SJCRH30 (cell line): ENCODE measurements at regions not wholly inside any gene's neighbourhood (a gene's known extent, or its start where the extent isn't known, plus 50 kb on each side); places are given as distances from the start of the nearest gene placed in this dataset.

Experiments
- DNase-seq, 2 experiments: peaks; one replicate each; pipeline ENCODE4 v3.0.0-alpha.2; 2015 to 2020
- H3K27ac ChIP-seq: fragments of 250-450 bp; sonication (Bioruptor Pico); 2 replicates; pipeline ENCODE4 v1.5.1; 2020; ENCODE audit warnings: mild to moderate bottlenecking, moderate library complexity
- H3K27me3 ChIP-seq: fragments of 250-450 bp; sonication (Bioruptor Pico); 2 replicates; pipeline ENCODE4 v1.5.1; 2020; ENCODE audit warnings: mild to moderate bottlenecking, moderate library complexity
- H3K36me3 ChIP-seq: fragments of 250-450 bp; sonication (Bioruptor Pico); 2 replicates; pipeline ENCODE4 v1.5.1; 2020; ENCODE audit warnings: mild to moderate bottlenecking, moderate library complexity
- H3K4me1 ChIP-seq: fragments of 250-450 bp; sonication (Bioruptor Pico); 2 replicates; pipeline ENCODE4 v1.5.1; 2020; ENCODE audit warnings: mild to moderate bottlenecking, moderate library complexity
- H3K4me3 ChIP-seq: fragments of 250-450 bp; sonication (Bioruptor Pico); 2 replicates; pipeline ENCODE4 v1.5.1; 2020; ENCODE audit warnings: mild to moderate bottlenecking, moderate library complexity
- H3K9me3 ChIP-seq: fragments of 250-450 bp; sonication (Bioruptor Pico); replicated peaks from 2 replicates; pipeline ENCODE4 v1.5.1; 2020; ENCODE audit warnings: mild to moderate bottlenecking, moderate library complexity

GRCh38 chr7:115235075-115235474 is 313.2 kb downstream of the MDFIC start:
- no peak overlapping the region for H3K27ac ChIP-seq
- H3K27me3 ChIP-seq = no peaks in the 10 kb centered on the region
- no peaks in the 10 kb centered on the region for H3K36me3 ChIP-seq
- DNase-seq = no peak
- H3K4me3 ChIP-seq = no peak overlapping the region
- peaks cover 10% of the 10 kb centered on the region for H3K4me1 ChIP-seq
- peaks cover 2% of the 10 kb centered on the region; the same call in 1 of the 2 replicates for H3K9me3 ChIP-seq

GRCh38 chr7:115233809-115234208 is 311.9 kb downstream of the MDFIC start:
- H3K4me3 ChIP-seq = no peak overlapping the region
- H3K27me3 ChIP-seq = no peaks in the 10 kb centered on the region
- no peaks in the 10 kb centered on the region for H3K36me3 ChIP-seq
- DNase-seq = no peak
- H3K27ac ChIP-seq = no peak overlapping the region
- H3K4me1 ChIP-seq = peaks cover 10% of the 10 kb centered on the region
- H3K9me3 ChIP-seq = peaks cover 2% of the 10 kb centered on the region; the same call in 1 of the 2 replicates

GRCh38 chr7:115232041-115232440 is 310.1 kb downstream of the MDFIC start:
- Histone ChIP-seq H3K36me3 (no peaks in the 10 kb centered on the region), H3K4me1 (peaks cover 10% of the 10 kb centered on the region), H3K4me3 (no peak overlapping the region), H3K27me3 (no peaks in the 10 kb centered on the region), H3K9me3 (peaks cover 2% of the 10 kb centered on the region; the same call in 1 of the 2 replicates), H3K27ac (no peak overlapping the region)
- DNase-seq = no peak

- Histone ChIP-seq H3K27ac (peak overlapping the region; percentile 38), H3K4me3 (no peak overlapping the region), H3K4me1 (peaks cover 10% of the 10 kb centered on the region), H3K27me3 (no peaks in the 10 kb centered on the region), H3K9me3 (peaks cover 2% of the 10 kb centered on the region; the same call in 1 of the 2 replicates), H3K36me3 (no peaks in the 10 kb centered on the region)
- DNase-seq = peak; percentile 26 to 58
These were observed 309.1 kb downstream of the MDFIC start for GRCh38 chr7:115230882-115231571.

- H3K9me3 ChIP-seq = no peaks in the 10 kb centered on the region
- no peaks in the 10 kb centered on the region for H3K36me3 ChIP-seq
- H3K27ac ChIP-seq = no peak overlapping the region
- H3K27me3 ChIP-seq = no peaks in the 10 kb centered on the region
- peaks cover 10% of the 10 kb centered on the region for H3K4me1 ChIP-seq
- H3K4me3 ChIP-seq = no peak overlapping the region
- DNase-seq = no peak
These were observed 307.7 kb downstream of the MDFIC start for GRCh38 chr7:115229401-115230105.

- Histone ChIP-seq H3K36me3 (no peaks in the 10 kb centered on the region), H3K27me3 (no peaks in the 10 kb centered on the region), H3K27ac (no peak overlapping the region), H3K4me3 (no peak overlapping the region), H3K9me3 (no peaks in the 10 kb centered on the region), H3K4me1 (peaks cover 10% of the 10 kb centered on the region)
- no peak for DNase-seq
These were observed 305.8 kb downstream of the MDFIC start for GRCh38 chr7:115227473-115228235.

- H3K36me3 ChIP-seq = no peaks in the 10 kb centered on the region
- DNase-seq = no peak
- H3K4me1 ChIP-seq = peaks cover 6% of the 10 kb centered on the region
- no peaks in the 10 kb centered on the region for H3K27me3 ChIP-seq
- H3K9me3 ChIP-seq = no peaks in the 10 kb centered on the region
- H3K4me3 ChIP-seq = no peak overlapping the region
- H3K27ac ChIP-seq = no peak overlapping the region
These were observed 304.5 kb downstream of the MDFIC start for GRCh38 chr7:115226410-115226809.

- Histone ChIP-seq H3K9me3 (no peaks in the 10 kb centered on the region), H3K36me3 (no peaks in the 10 kb centered on the region)
These were observed 303.0 kb downstream of the MDFIC start for GRCh38 chr7:115224922-115225321.

GRCh38 chr7:115223959-115224358 is 302.1 kb downstream of the MDFIC start:
- no peaks in the 10 kb centered on the region for H3K36me3 ChIP-seq
- H3K4me3 ChIP-seq = no peak overlapping the region
- no peaks in the 10 kb centered on the region for H3K27me3 ChIP-seq
- no peaks in the 10 kb centered on the region for H3K4me1 ChIP-seq
- DNase-seq = no peak
- no peak overlapping the region for H3K27ac ChIP-seq
- H3K9me3 ChIP-seq = no peaks in the 10 kb centered on the region

More at GRCh38 chr7:115224922-115225321, 303.0 kb downstream of the MDFIC start:
- no peak overlapping the region for H3K4me3 ChIP-seq
- H3K4me1 ChIP-seq = no peaks in the 10 kb centered on the region
- no peak overlapping the region for H3K27ac ChIP-seq
- DNase-seq = no peak
- no peaks in the 10 kb centered on the region for H3K27me3 ChIP-seq

GRCh38 chr7:115221456-115221855 is 299.6 kb downstream of the MDFIC start:
- DNase-seq = no peak
- Histone ChIP-seq H3K9me3 (no peaks in the 10 kb centered on the region), H3K36me3 (no peaks in the 10 kb centered on the region), H3K27ac (no peak overlapping the region), H3K4me1 (no peaks in the 10 kb centered on the region), H3K27me3 (no peaks in the 10 kb centered on the region), H3K4me3 (no peak overlapping the region)

- Histone ChIP-seq H3K4me1 (no peaks in the 10 kb centered on the region), H3K27ac (no peak overlapping the region), H3K36me3 (no peaks in the 10 kb centered on the region), H3K9me3 (no peaks in the 10 kb centered on the region), H3K4me3 (no peak overlapping the region), H3K27me3 (no peaks in the 10 kb centered on the region)
- no peak for DNase-seq
These were observed 296.2 kb downstream of the MDFIC start for GRCh38 chr7:115218076-115218475.

GRCh38 chr7:115217373-115217772 is 295.5 kb downstream of the MDFIC start:
- H3K36me3 ChIP-seq = no peaks in the 10 kb centered on the region
- H3K27ac ChIP-seq = no peak overlapping the region
- no peaks in the 10 kb centered on the region for H3K4me1 ChIP-seq
- H3K4me3 ChIP-seq = no peak overlapping the region
- no peaks in the 10 kb centered on the region for H3K9me3 ChIP-seq
- no peak for DNase-seq
- no peaks in the 10 kb centered on the region for H3K27me3 ChIP-seq

- Histone ChIP-seq H3K36me3 (no peaks in the 10 kb centered on the region), H3K4me3 (no peak overlapping the region), H3K4me1 (no peaks in the 10 kb centered on the region), H3K27ac (no peak overlapping the region), H3K9me3 (no peaks in the 10 kb centered on the region), H3K27me3 (no peaks in the 10 kb centered on the region)
- DNase-seq = no peak
These were observed 294.8 kb downstream of the MDFIC start for GRCh38 chr7:115216652-115217051.

- Histone ChIP-seq H3K4me3 (no peak overlapping the region), H3K36me3 (no peaks in the 10 kb centered on the region), H3K27ac (no peak overlapping the region), H3K27me3 (no peaks in the 10 kb centered on the region), H3K4me1 (no peaks in the 10 kb centered on the region), H3K9me3 (peaks cover 12% of the 10 kb centered on the region)
- DNase-seq = no peak
These were observed 289.3 kb downstream of the MDFIC start for GRCh38 chr7:115211171-115211570.

- no peaks in the 10 kb centered on the region for H3K4me1 ChIP-seq
- no peaks in the 10 kb centered on the region for H3K36me3 ChIP-seq
- no peak overlapping the region for H3K27ac ChIP-seq
- DNase-seq = no peak
- no peak overlapping the region for H3K4me3 ChIP-seq
- no peaks in the 10 kb centered on the region for H3K27me3 ChIP-seq
- H3K9me3 ChIP-seq = peaks cover 18% of the 10 kb centered on the region
These were observed 288.7 kb downstream of the MDFIC start for GRCh38 chr7:115210552-115210951.
